Uterus (tissue), 3 donors: ENCODE measurements at regions not wholly inside any gene's neighbourhood (a gene's known extent, or its start where the extent isn't known, plus 50 kb on each side); places are given as distances from the start of the nearest gene placed in this dataset.

Experiments
- DNase-seq, 2 donors: peaks; one replicate each; pipeline ENCODE4 v3.0.0-alpha.2; 2019 to 2020
- H3K27ac ChIP-seq, 2 donors: fragments of 200-600 bp; sonication (generic); 1 replicate in 1 of 2; 2 replicates in 1 of 2; pipeline ENCODE4 v1.5.1; 2016 to 2018
- H3K27me3 ChIP-seq, 2 donors: fragments of 200-600 bp; sonication (generic); one replicate each; pipeline ENCODE4 v1.5.1; 2018 to 2019; ENCODE audit warnings: control low read depth in 1 of 2
- H3K36me3 ChIP-seq, 2 donors: fragments of 200-600 bp; sonication (generic); one replicate each; pipeline ENCODE4 v1.5.1; 2019; ENCODE audit warnings: control low read depth in 1 of 2
- H3K4me1 ChIP-seq, 2 donors: fragments of 200-600 bp; sonication (generic); one replicate each; pipeline ENCODE4 v1.5.1; 2018 to 2019; ENCODE audit warnings: control low read depth in 1 of 2
- H3K4me3 ChIP-seq, 2 donors: fragments of 200-600 bp; sonication (generic); 1 replicate in 1 of 2; 2 replicates in 1 of 2; pipeline ENCODE4 v1.5.1; 2018 to 2019; ENCODE audit warnings: mild to moderate bottlenecking in 1 of 2
- H3K9me3 ChIP-seq, 2 donors: fragments of 200-600 bp; sonication (generic); one replicate each; pipeline ENCODE4 v1.5.1; 2019; ENCODE audit warnings: control low read depth in 1 of 2
- CTCF ChIP-seq, 4 experiments: fragments of 200-600 bp in 2 of 4; fragments of 450-650 bp in 2 of 4; sonication (generic) in 2 of 4; IDR thresholded peaks; one replicate each; pipeline ENCODE4 v1.5.1; 2016 to 2019; ENCODE audit warnings: antibody characterized with exemption in 4 of 4, mild to moderate bottlenecking in 2 of 4, moderate library complexity in 1 of 4
- POLR2A ChIP-seq, 2 donors: fragments of 450-650 bp; IDR thresholded peaks; one replicate each; pipeline ENCODE4 v1.6.1; 2016; ENCODE audit warnings: antibody characterized with exemption in 2 of 2, mild to moderate bottlenecking in 1 of 2, moderate library complexity in 1 of 2
- intact Hi-C: fragments of 100-400 bp; cut with DNase I; formaldehyde crosslinking; loops from one replicate; pipeline ENCODE4 v1.15.1; 2023; ENCODE audit warnings: low total_unique reads
- donor health status: DM: yes; HTN: yes; CAD: no.

- Histone ChIP-seq H3K9me3 (no peaks in the 10 kb centered on the region), H3K27me3 (no peaks in the 10 kb centered on the region), H3K4me1 (no peaks in the 10 kb centered on the region), H3K27ac (no peak overlapping the region), H3K4me3 (no peak overlapping the region), H3K36me3 (no peaks in the 10 kb centered on the region)
- TF ChIP-seq POLR2A (IDR thresholded peaks at IDR 0.05) (no peak), CTCF (IDR thresholded peaks at IDR 0.05) (no peak)
- intact Hi-C loops: no loop called here
- no peak for DNase-seq
Observed at GRCh38 chr3:1535361-1535760, 442.5 kb downstream of the CNTN6 start.

GRCh38 chr3:1540686-1541085 lies 447.9 kb downstream of the CNTN6 start:
- Histone ChIP-seq H3K9me3 (no peaks in the 10 kb centered on the region), H3K36me3 (no peaks in the 10 kb centered on the region), H3K4me3 (no peak overlapping the region), H3K27me3 (no peaks in the 10 kb centered on the region), H3K27ac (no peak overlapping the region), H3K4me1 (no peaks in the 10 kb centered on the region)
- TF ChIP-seq POLR2A (IDR thresholded peaks at IDR 0.05) (no peak), CTCF (IDR thresholded peaks at IDR 0.05) (no peak)
- intact Hi-C loops: no loop called here
- DNase-seq: no peak

GRCh38 chr3:1551741-1552140 lies 458.9 kb downstream of the CNTN6 start:
- no peak overlapping the region for H3K27ac ChIP-seq
- no peak for TF ChIP-seq CTCF (IDR thresholded peaks at IDR 0.05)
- TF ChIP-seq POLR2A (IDR thresholded peaks at IDR 0.05): no peak
- no peaks in the 10 kb centered on the region for H3K36me3 ChIP-seq
- DNase-seq: no peak
- no peak overlapping the region for H3K4me3 ChIP-seq
- H3K4me1 ChIP-seq: no peaks in the 10 kb centered on the region
- no peaks in the 10 kb centered on the region for H3K9me3 ChIP-seq
- intact Hi-C loops: no loop called here
- H3K27me3 ChIP-seq: no peaks in the 10 kb centered on the region

- Histone ChIP-seq H3K36me3 (no peaks in the 10 kb centered on the region), H3K27me3 (no peaks in the 10 kb centered on the region), H3K4me3 (no peak overlapping the region), H3K9me3 (no peaks in the 10 kb centered on the region), H3K4me1 (no peaks in the 10 kb centered on the region), H3K27ac (no peak overlapping the region)
- no peak for DNase-seq
- intact Hi-C loops: no loop called here
- TF ChIP-seq POLR2A (IDR thresholded peaks at IDR 0.05): no peak
Observed at GRCh38 chr3:1552831-1553230, 460.0 kb downstream of the CNTN6 start.

GRCh38 chr3:1561427-1561826 lies 468.6 kb downstream of the CNTN6 start:
- intact Hi-C loops: no loop called here
- no peak overlapping the region for H3K4me3 ChIP-seq
- TF ChIP-seq POLR2A (IDR thresholded peaks at IDR 0.05): no peak
- TF ChIP-seq CTCF (IDR thresholded peaks at IDR 0.05): no peak
- no peaks in the 10 kb centered on the region for H3K27me3 ChIP-seq
- no peaks in the 10 kb centered on the region for H3K4me1 ChIP-seq
- H3K9me3 ChIP-seq: no peaks in the 10 kb centered on the region
- H3K36me3 ChIP-seq: no peaks in the 10 kb centered on the region
- no peak for DNase-seq
- no peak overlapping the region for H3K27ac ChIP-seq

GRCh38 chr3:1571736-1572135 lies 478.9 kb downstream of the CNTN6 start:
- Histone ChIP-seq H3K27ac (no peak overlapping the region), H3K4me1 (no peaks in the 10 kb centered on the region), H3K36me3 (no peaks in the 10 kb centered on the region), H3K4me3 (no peak overlapping the region), H3K9me3 (no peaks in the 10 kb centered on the region), H3K27me3 (no peaks in the 10 kb centered on the region)
- no peak for TF ChIP-seq CTCF (IDR thresholded peaks at IDR 0.05)
- no peak for TF ChIP-seq POLR2A (IDR thresholded peaks at IDR 0.05)
- no peak for DNase-seq
- intact Hi-C loops: no loop called here
